ENCODE measurements at regions not wholly inside any gene's neighbourhood (a gene's known extent, or its start where the extent isn't known, plus 50 kb on each side); places are given as distances from the start of the nearest gene placed in this dataset.

DNA sequence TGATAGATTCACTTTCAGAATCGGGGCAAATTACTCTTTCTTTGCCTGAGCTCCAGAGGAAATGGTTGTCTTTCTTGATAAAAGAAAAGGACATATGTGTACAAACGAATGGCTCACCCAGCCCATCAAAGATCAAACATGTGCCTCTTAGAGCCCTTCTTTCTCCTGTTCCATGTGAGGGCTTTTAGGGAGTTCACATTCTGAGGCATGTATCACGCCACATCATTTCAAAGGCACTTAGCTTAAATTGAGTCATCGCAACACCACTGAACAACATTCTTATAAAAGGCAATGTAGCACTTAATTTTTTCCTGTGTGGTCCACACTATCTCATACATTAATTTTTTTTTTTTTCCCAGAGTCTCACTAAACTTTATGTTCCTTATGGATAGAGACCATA is 521.0 kb downstream of the SUCLA2 start:
- Mint-ChIP-seq H3K4me3 (no peak overlapping the region), H3K36me3 (no peaks in the 10 kb centered on the region), H3K4me1 (no peaks in the 10 kb centered on the region), H3K9me3 (peaks cover 2 to 3% of the 10 kb centered on the region in 2 donors), H3K27ac (no peak overlapping the region), H3K27me3 (ENCODE audit: low read depth in 2 of 2) (no peaks in the 10 kb centered on the region)
- DNase-seq (no peak), ATAC-seq (no peak)
- Histone ChIP-seq H3K4me1 (ENCODE audit: control insufficient read depth, insufficient read depth, low read length) (no peaks in the 10 kb centered on the region), H3K4me3 (ENCODE audit: low read length) (no peak overlapping the region), H3K9me3 (ENCODE audit: control insufficient read depth, insufficient read depth, low read length) (no peaks in the 10 kb centered on the region), H3K27ac (ENCODE audit: low read length) (no peak overlapping the region), H3K27me3 (ENCODE audit: control insufficient read depth, insufficient read depth, low read length) (no peaks in the 10 kb centered on the region), H3K36me3 (ENCODE audit: control insufficient read depth, insufficient read depth, low read length) (no peaks in the 10 kb centered on the region)
- TF ChIP-seq, protein P1, sequence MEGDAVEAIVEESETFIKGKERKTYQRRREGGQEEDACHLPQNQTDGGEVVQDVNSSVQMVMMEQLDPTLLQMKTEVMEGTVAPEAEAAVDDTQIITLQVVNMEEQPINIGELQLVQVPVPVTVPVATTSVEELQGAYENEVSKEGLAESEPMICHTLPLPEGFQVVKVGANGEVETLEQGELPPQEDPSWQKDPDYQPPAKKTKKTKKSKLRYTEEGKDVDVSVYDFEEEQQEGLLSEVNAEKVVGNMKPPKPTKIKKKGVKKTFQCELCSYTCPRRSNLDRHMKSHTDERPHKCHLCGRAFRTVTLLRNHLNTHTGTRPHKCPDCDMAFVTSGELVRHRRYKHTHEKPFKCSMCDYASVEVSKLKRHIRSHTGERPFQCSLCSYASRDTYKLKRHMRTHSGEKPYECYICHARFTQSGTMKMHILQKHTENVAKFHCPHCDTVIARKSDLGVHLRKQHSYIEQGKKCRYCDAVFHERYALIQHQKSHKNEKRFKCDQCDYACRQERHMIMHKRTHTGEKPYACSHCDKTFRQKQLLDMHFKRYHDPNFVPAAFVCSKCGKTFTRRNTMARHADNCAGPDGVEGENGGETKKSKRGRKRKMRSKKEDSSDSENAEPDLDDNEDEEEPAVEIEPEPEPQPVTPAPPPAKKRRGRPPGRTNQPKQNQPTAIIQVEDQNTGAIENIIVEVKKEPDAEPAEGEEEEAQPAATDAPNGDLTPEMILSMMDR (IDR thresholded peaks at IDR 0.05): no peak
- intact Hi-C loops (cut with micrococcal nuclease): no loop called here
- WGBS (ENCODE audit: insufficient coverage): 89% methylated on average over 4 of the region's 4 CpGs

DNA sequence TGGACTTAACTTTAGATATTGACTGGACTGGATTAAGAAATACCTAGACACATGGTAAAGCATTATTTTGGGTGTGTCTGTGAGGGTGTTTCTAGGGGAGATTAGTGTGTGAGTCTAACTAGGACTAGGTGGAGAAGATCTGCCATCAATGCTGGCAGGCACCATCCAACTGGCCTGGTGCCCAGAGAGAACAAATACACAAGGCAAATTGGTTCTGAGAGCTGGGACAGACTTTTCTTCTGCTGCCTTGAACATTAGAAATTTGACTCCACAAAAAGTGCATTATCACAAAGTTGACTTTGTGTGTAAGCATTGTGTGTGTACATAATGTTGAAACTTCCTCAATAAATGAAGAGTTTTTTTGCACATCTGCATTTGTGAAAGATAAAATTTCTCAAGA is 522.1 kb downstream of the SUCLA2 start:
- Mint-ChIP-seq H3K9me3 (peaks cover 3% of the 10 kb centered on the region in 2 donors), H3K36me3 (no peaks in the 10 kb centered on the region), H3K4me1 (no peaks in the 10 kb centered on the region), H3K27me3 (ENCODE audit: low read depth in 2 of 2) (no peaks in the 10 kb centered on the region), H3K4me3 (no peak overlapping the region), H3K27ac (no peak overlapping the region)
- TF ChIP-seq, protein P1 (IDR thresholded peaks at IDR 0.05): no peak
- no peak for ATAC-seq
- no peak overlapping the region for H3K27ac ChIP-seq (ENCODE audit: low read length)
- intact Hi-C loops (cut with micrococcal nuclease): no loop called here
- no peaks in the 10 kb centered on the region for H3K27me3 ChIP-seq (ENCODE audit: control insufficient read depth, insufficient read depth, low read length)
- no peaks in the 10 kb centered on the region for H3K4me1 ChIP-seq (ENCODE audit: control insufficient read depth, insufficient read depth, low read length)
- no peaks in the 10 kb centered on the region for H3K9me3 ChIP-seq (ENCODE audit: control insufficient read depth, insufficient read depth, low read length)
- DNase-seq: no peak
- H3K4me3 ChIP-seq (ENCODE audit: low read length): no peak overlapping the region
- H3K36me3 ChIP-seq (ENCODE audit: control insufficient read depth, insufficient read depth, low read length): no peaks in the 10 kb centered on the region

DNA sequence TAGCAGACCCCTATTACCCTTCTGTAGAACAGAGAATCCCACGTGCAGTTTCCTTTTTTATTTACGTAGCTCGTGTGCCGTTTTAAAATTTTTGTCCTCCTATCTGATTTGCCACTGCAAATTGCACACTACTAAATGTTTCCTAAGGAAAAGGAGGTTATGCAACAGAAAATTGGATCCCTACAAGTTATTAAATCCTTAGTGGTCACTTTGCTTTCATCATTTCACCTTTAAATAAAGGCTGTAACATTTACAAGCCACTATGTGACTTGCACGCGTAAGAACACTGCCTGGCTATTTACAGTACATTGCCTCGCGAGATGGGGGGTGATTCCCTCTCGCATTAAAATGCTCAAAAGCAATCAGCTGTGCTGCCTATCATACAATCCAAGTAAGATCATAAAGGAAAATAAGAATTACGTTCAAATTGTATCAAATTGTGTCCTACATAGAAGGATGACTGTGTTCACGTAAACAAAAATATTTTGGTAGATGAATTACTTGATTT is 525.6 kb downstream of the SUCLA2 start:
- peaks cover 3% of the 10 kb centered on the region in 2 donors for H3K9me3 Mint-ChIP-seq
- 88% methylated on average over 10 of the region's 11 CpGs for WGBS (ENCODE audit: insufficient coverage)
- H3K36me3 Mint-ChIP-seq: no peaks in the 10 kb centered on the region
- no peaks in the 10 kb centered on the region for H3K9me3 ChIP-seq (ENCODE audit: control insufficient read depth, insufficient read depth, low read length)
- no peaks in the 10 kb centered on the region for H3K4me1 ChIP-seq (ENCODE audit: control insufficient read depth, insufficient read depth, low read length)
- H3K36me3 ChIP-seq (ENCODE audit: control insufficient read depth, insufficient read depth, low read length): no peaks in the 10 kb centered on the region
- no peak overlapping the region for H3K4me3 ChIP-seq (ENCODE audit: low read length)
- TF ChIP-seq, protein P1 (IDR thresholded peaks at IDR 0.05): no peak
- H3K4me3 Mint-ChIP-seq: no peak overlapping the region
- intact Hi-C loops (cut with micrococcal nuclease): no loop called here
- DNase-seq (no peak), ATAC-seq (no peak)
- H3K27me3 Mint-ChIP-seq (ENCODE audit: low read depth in 2 of 2): no peaks in the 10 kb centered on the region
- no peaks in the 10 kb centered on the region for H3K4me1 Mint-ChIP-seq
- H3K27ac Mint-ChIP-seq: no peak overlapping the region
- H3K27me3 ChIP-seq (ENCODE audit: control insufficient read depth, insufficient read depth, low read length): no peaks in the 10 kb centered on the region
- H3K27ac ChIP-seq (ENCODE audit: low read length): no peak overlapping the region

DNA sequence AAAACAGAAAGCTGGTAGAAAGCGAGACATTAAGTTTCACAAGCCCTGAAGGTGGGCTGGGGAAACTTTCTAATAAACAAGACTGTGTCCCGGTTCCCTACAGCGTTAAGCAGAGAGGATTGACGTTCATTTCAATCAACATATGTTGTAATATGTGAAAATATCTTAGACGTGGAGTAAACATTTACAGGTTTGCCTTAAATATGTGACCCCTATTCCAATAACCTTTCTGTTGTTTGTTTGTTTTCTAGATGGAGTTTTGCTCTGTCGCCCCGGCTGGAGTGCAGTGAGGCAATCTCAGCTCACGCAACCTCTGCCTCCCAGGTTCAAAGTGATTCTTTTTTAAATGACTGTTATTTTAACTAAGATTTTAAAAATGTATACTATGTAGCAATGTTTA is 526.2 kb downstream of the SUCLA2 start:
- DNase-seq (no peak), ATAC-seq (no peak)
- H3K4me3 Mint-ChIP-seq: no peak overlapping the region
- H3K9me3 ChIP-seq (ENCODE audit: control insufficient read depth, insufficient read depth, low read length): no peaks in the 10 kb centered on the region
- TF ChIP-seq, protein P1 (IDR thresholded peaks at IDR 0.05): no peak
- H3K27ac ChIP-seq (ENCODE audit: low read length): no peak overlapping the region
- no peaks in the 10 kb centered on the region for H3K4me1 Mint-ChIP-seq
- no peaks in the 10 kb centered on the region for H3K27me3 Mint-ChIP-seq (ENCODE audit: low read depth in 2 of 2)
- H3K4me1 ChIP-seq (ENCODE audit: control insufficient read depth, insufficient read depth, low read length): no peaks in the 10 kb centered on the region
- no peaks in the 10 kb centered on the region for H3K36me3 ChIP-seq (ENCODE audit: control insufficient read depth, insufficient read depth, low read length)
- intact Hi-C loops (cut with micrococcal nuclease): no loop called here
- no peaks in the 10 kb centered on the region for H3K27me3 ChIP-seq (ENCODE audit: control insufficient read depth, insufficient read depth, low read length)
- no peaks in the 10 kb centered on the region for H3K36me3 Mint-ChIP-seq
- peaks cover 3 to 5% of the 10 kb centered on the region in 2 donors for H3K9me3 Mint-ChIP-seq
- no peak overlapping the region for H3K4me3 ChIP-seq (ENCODE audit: low read length)
- no peak overlapping the region for H3K27ac Mint-ChIP-seq
- 96% methylated on average over 3 of the region's 8 CpGs for WGBS (ENCODE audit: insufficient coverage)
